Stimulated activated naive CD8-positive, alpha-beta T cell treated with anti-CD3 and anti-CD28 coated beads, Interleukin-15, Interleukin-2, amounts not matched to agents 100 ng/mL and 50 ng/mL, for 24 hours (primary cell): ENCODE measurements at regions not wholly inside any gene's neighbourhood (a gene's known extent, or its start where the extent isn't known, plus 50 kb on each side); places are given as distances from the start of the nearest gene placed in this dataset.

Experiments used
- H3K27ac Mint-ChIP-seq: one replicate; pipeline ENCODE4 v1.8.0; 2021; ENCODE audit warnings: mild to moderate bottlenecking, mixed read lengths
- H3K27me3 Mint-ChIP-seq: one replicate; pipeline ENCODE4 v1.8.0; 2021; ENCODE audit warnings: mixed read lengths
- H3K36me3 Mint-ChIP-seq: one replicate; pipeline ENCODE4 v1.8.0; 2021; ENCODE audit warnings: low read depth, mixed read lengths
- H3K4me1 Mint-ChIP-seq: one replicate; pipeline ENCODE4 v1.8.0; 2021; ENCODE audit warnings: low read depth, mixed read lengths
- H3K4me3 Mint-ChIP-seq: one replicate; pipeline ENCODE4 v1.8.0; 2021; ENCODE audit warnings: mild to moderate bottlenecking, mixed read lengths
- H3K9me3 Mint-ChIP-seq: one replicate; pipeline ENCODE4 v1.8.0; 2021; ENCODE audit warnings: mixed read lengths

DNA sequence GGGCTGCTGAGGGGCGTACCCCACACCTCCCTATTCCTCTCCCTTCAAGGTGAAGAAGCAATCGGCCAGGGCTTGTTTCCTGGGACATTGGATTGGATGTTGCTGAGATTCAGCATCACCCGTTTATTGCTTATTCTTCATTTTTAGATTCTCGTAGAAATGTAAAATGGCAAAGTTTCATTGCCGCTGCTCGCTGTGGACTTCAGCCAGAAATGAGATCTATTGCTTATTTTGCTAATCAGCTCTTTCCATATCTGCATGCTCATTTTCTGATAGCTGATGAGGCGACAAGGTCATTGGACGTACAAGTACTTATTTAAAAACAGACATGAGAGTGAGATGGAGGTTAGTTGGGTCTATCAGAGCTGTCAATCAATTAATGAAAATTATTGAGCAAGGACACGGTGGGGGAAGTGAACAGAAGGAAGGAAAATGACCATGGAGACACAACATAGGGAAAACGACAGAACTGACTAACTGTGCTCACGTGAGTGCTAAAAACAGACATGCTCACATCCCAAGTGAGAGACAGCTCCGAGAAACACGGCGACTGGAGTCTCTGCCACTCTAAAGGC is 471.2 kb downstream of the NR2F2 start:
- no peaks in the 10 kb centered on the region for H3K27me3 Mint-ChIP-seq
- no peak overlapping the region for H3K4me3 Mint-ChIP-seq
- H3K4me1 Mint-ChIP-seq = no peaks in the 10 kb centered on the region
- no peaks in the 10 kb centered on the region for H3K36me3 Mint-ChIP-seq
- H3K27ac Mint-ChIP-seq = no peak overlapping the region
- peaks cover 7% of the 10 kb centered on the region for H3K9me3 Mint-ChIP-seq

- no peak overlapping the region for H3K4me3 Mint-ChIP-seq
- H3K27me3 Mint-ChIP-seq = no peaks in the 10 kb centered on the region
- H3K4me1 Mint-ChIP-seq = no peaks in the 10 kb centered on the region
- no peaks in the 10 kb centered on the region for H3K36me3 Mint-ChIP-seq
- no peak overlapping the region for H3K27ac Mint-ChIP-seq
- peaks cover 11% of the 10 kb centered on the region for H3K9me3 Mint-ChIP-seq
These were observed 472.2 kb downstream of the NR2F2 start for GRCh38 chr15:96802611-96803255.

GRCh38 chr15:96804754-96805153 is 474.3 kb downstream of the NR2F2 start:
- Mint-ChIP-seq H3K4me1 (no peaks in the 10 kb centered on the region), H3K27me3 (no peaks in the 10 kb centered on the region), H3K36me3 (no peaks in the 10 kb centered on the region), H3K9me3 (peaks cover 11% of the 10 kb centered on the region), H3K4me3 (no peak overlapping the region), H3K27ac (no peak overlapping the region)

DNA sequence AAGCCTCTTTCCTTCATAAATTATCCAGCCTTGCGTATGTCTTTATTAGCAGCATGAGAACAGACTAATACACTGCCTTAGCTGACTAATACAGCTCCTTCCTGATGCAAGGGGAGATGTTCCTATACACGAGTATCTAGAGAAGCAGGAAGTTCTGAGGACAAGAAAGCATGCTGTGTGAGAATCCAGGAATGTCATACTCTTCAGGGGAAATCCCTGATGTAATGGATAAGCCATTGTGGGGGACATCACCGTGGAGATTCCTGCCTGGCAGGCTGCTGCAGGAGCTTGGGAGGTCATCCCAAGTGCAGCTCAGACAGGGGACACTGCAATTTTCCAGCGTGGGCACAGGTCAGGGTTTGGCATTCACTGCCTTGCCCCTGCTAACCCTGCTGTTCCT is 476.9 kb downstream of the NR2F2 start:
- Mint-ChIP-seq H3K9me3 (peaks cover 5% of the 10 kb centered on the region), H3K27ac (no peak overlapping the region), H3K4me1 (no peaks in the 10 kb centered on the region), H3K36me3 (no peaks in the 10 kb centered on the region), H3K27me3 (no peaks in the 10 kb centered on the region), H3K4me3 (no peak overlapping the region)

GRCh38 chr15:96817900-96818299 is 487.4 kb downstream of the NR2F2 start:
- Mint-ChIP-seq H3K9me3 (peaks cover 7% of the 10 kb centered on the region), H3K36me3 (no peaks in the 10 kb centered on the region), H3K27me3 (peaks cover 3% of the 10 kb centered on the region), H3K4me1 (no peaks in the 10 kb centered on the region), H3K27ac (no peak overlapping the region), H3K4me3 (no peak overlapping the region)

GRCh38 chr15:96818861-96819260 is 488.4 kb downstream of the NR2F2 start:
- H3K36me3 Mint-ChIP-seq = no peaks in the 10 kb centered on the region
- no peak overlapping the region for H3K27ac Mint-ChIP-seq
- no peaks in the 10 kb centered on the region for H3K4me1 Mint-ChIP-seq
- no peak overlapping the region for H3K4me3 Mint-ChIP-seq
- H3K27me3 Mint-ChIP-seq = peaks cover 3% of the 10 kb centered on the region
- H3K9me3 Mint-ChIP-seq = peaks cover 4% of the 10 kb centered on the region

- Mint-ChIP-seq H3K4me1 (no peaks in the 10 kb centered on the region), H3K27ac (no peak overlapping the region), H3K27me3 (no peaks in the 10 kb centered on the region), H3K9me3 (no peaks in the 10 kb centered on the region), H3K4me3 (no peak overlapping the region), H3K36me3 (no peaks in the 10 kb centered on the region)
These were observed 497.5 kb downstream of the NR2F2 start for GRCh38 chr15:96827981-96828380.

DNA sequence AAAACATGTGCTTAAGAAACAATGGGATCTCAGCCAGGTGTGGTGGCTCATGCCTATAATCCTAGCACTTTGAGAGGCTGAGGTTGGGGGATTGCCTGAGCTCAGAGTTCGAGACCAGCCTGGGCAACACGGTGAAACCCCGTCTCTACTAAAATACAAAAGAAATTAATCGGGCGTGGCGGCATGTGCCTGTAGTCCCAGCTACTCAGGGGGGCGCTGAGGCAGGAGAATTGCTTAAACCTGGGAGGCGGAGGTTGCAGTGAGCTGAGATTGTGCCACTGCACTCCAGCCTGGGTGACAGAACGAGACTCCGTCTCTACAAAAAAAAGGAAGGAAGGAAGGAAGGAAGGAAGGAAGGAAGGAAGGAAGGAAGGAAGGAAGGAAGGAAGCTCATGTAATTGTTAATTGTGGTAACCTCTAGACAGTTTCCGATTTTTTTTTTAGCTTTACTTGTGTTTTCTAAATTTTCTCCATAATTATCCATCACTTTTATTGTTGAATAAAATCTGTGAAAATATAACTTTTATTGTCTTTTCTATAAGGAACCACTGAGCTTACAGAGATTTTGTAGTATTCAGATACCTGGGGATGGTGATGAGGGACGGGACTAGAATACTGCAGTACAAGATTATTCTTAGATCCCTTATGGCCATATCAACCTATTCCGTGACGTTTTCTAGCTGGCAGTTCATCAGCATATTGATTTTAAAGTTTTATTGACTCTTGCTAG is 506.9 kb downstream of the NR2F2 start:
- H3K27me3 Mint-ChIP-seq = no peaks in the 10 kb centered on the region
- no peaks in the 10 kb centered on the region for H3K4me1 Mint-ChIP-seq
- no peak overlapping the region for H3K4me3 Mint-ChIP-seq
- no peak overlapping the region for H3K27ac Mint-ChIP-seq
- H3K9me3 Mint-ChIP-seq = peaks cover 17% of the 10 kb centered on the region
- no peaks in the 10 kb centered on the region for H3K36me3 Mint-ChIP-seq

- H3K27me3 Mint-ChIP-seq = no peaks in the 10 kb centered on the region
- H3K4me3 Mint-ChIP-seq = no peak overlapping the region
- no peaks in the 10 kb centered on the region for H3K4me1 Mint-ChIP-seq
- no peak overlapping the region for H3K27ac Mint-ChIP-seq
- H3K9me3 Mint-ChIP-seq = peaks cover 20% of the 10 kb centered on the region
- H3K36me3 Mint-ChIP-seq = no peaks in the 10 kb centered on the region
These were observed 507.6 kb downstream of the NR2F2 start for GRCh38 chr15:96838081-96838480.

DNA sequence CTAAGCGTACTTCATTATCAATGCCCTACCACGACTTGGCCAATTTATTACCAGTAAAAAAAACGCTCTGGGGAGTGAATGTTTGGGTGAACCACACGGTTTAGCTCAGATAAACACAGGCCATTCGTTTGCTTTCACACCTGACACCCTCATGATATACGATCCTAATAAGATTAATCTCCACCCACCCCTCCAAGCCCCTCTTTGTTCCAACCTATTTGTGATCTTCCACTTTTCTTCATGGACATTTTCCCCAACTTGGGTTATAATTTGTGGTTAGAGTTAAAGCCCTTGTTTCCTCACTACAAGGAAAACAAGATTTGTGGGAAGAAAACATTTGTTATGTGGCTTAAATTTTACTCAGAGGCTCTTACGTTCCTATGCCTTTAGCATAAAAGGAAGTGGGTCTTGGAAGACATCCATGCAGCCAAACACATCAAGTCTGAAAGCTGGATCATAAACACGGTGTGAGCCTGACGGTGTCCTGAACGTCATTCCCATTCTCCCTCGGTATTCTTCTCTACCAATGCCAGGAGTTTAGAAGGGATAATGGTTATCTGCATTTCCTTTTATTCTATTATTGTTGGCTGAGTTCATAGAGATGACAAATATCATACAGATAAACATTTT is 518.9 kb downstream of the NR2F2 start:
- no peaks in the 10 kb centered on the region for H3K36me3 Mint-ChIP-seq
- H3K27ac Mint-ChIP-seq = no peak overlapping the region
- peaks cover 8% of the 10 kb centered on the region for H3K27me3 Mint-ChIP-seq
- peaks cover 20% of the 10 kb centered on the region for H3K9me3 Mint-ChIP-seq
- no peaks in the 10 kb centered on the region for H3K4me1 Mint-ChIP-seq
- H3K4me3 Mint-ChIP-seq = no peak overlapping the region

DNA sequence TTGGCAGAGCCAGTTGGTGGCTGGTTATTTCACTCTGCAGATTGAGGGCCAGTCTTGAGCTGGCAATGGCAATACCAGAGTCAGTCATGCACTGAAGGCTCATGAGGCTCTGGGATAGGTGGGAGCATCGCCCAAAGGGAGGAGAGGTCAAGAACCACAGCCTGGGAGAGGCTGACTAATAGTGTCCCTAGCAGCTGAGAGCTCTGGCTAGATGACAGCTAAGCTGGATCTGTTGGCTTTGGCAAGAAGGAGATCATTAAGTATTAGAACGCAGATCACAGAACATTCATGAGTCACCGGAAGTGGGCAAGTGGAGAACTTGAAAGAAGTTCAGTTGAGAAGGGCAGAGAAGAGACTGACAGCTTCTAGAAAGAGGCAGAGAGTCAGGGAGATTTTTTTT is 521.1 kb downstream of the NR2F2 start:
- H3K4me3 Mint-ChIP-seq = no peak overlapping the region
- no peak overlapping the region for H3K27ac Mint-ChIP-seq
- peaks cover 8% of the 10 kb centered on the region for H3K27me3 Mint-ChIP-seq
- H3K36me3 Mint-ChIP-seq = no peaks in the 10 kb centered on the region
- H3K4me1 Mint-ChIP-seq = no peaks in the 10 kb centered on the region
- H3K9me3 Mint-ChIP-seq = peaks cover 13% of the 10 kb centered on the region

DNA sequence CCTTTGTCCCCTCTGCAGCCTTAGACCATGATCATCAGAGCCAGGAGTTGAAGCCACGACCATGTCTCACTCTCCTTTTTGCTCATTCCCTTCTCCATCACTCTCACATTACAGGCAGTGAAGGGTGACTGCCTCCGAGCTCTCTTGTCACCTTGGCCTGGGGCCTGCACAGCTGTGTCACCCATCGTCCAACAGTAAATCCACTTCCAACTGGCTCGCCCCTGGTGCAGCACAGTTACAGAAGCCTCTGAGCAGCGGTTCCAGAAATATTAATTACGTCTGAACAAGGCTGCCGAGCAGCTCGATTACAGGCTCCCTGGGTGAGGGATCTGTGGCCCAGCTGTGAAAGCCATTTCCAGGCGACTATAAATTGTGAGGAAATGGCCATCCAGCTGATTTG is 528.2 kb downstream of the NR2F2 start:
- H3K36me3 Mint-ChIP-seq = no peaks in the 10 kb centered on the region
- no peaks in the 10 kb centered on the region for H3K27me3 Mint-ChIP-seq
- no peaks in the 10 kb centered on the region for H3K4me1 Mint-ChIP-seq
- H3K4me3 Mint-ChIP-seq = no peak overlapping the region
- peaks cover 4% of the 10 kb centered on the region for H3K9me3 Mint-ChIP-seq
- H3K27ac Mint-ChIP-seq = no peak overlapping the region

GRCh38 chr15:96860741-96861140 is 530.2 kb downstream of the NR2F2 start:
- Mint-ChIP-seq H3K4me1 (no peaks in the 10 kb centered on the region), H3K9me3 (no peaks in the 10 kb centered on the region), H3K27ac (no peak overlapping the region), H3K4me3 (no peak overlapping the region), H3K36me3 (no peaks in the 10 kb centered on the region), H3K27me3 (no peaks in the 10 kb centered on the region)

DNA sequence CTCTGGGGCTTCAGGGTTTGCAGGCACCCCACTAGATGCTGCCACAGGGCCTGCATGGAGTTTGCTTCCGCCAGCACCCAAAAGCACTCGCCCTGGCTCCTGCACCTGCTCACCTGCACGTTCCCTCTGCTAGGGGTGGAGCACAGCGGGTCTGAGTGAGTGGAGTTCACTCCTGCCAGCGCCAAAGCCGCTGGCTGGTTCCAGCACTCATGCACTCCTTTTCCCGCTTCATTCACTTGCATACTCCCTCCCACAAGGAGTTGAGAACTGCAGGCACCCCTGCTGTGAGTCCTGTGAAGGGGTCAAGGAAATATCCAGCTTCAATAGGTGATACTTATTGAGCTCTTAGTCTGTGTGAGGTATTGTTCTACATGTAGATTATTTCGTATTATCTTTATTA is 537.5 kb downstream of the NR2F2 start:
- H3K4me3 Mint-ChIP-seq = no peak overlapping the region
- no peaks in the 10 kb centered on the region for H3K36me3 Mint-ChIP-seq
- H3K9me3 Mint-ChIP-seq = no peaks in the 10 kb centered on the region
- no peak overlapping the region for H3K27ac Mint-ChIP-seq
- no peaks in the 10 kb centered on the region for H3K27me3 Mint-ChIP-seq
- H3K4me1 Mint-ChIP-seq = no peaks in the 10 kb centered on the region

GRCh38 chr15:96869122-96869521 is 538.6 kb downstream of the NR2F2 start:
- no peaks in the 10 kb centered on the region for H3K27me3 Mint-ChIP-seq

More at GRCh38 chr15:96869122-96869521, 538.6 kb downstream of the NR2F2 start:
- no peak overlapping the region for H3K4me3 Mint-ChIP-seq
- no peaks in the 10 kb centered on the region for H3K9me3 Mint-ChIP-seq
- no peaks in the 10 kb centered on the region for H3K4me1 Mint-ChIP-seq
- no peak overlapping the region for H3K27ac Mint-ChIP-seq
- no peaks in the 10 kb centered on the region for H3K36me3 Mint-ChIP-seq
